Natural killer cell (primary cell): ENCODE measurements at regions not wholly inside any gene's neighbourhood (a gene's known extent, or its start where the extent isn't known, plus 50 kb on each side); places are given as distances from the start of the nearest gene placed in this dataset.

Source experiments
- ATAC-seq, 3 donors: fragments of 150-1000 bp in 2 of 3; fragments of 200-7000 bp in 1 of 3; cut with Tn5 transposase; 1 replicate in 1 of 3; 2 replicates in 2 of 3; pipeline ENCODE4 v1.10.0; 2021; ENCODE audit warnings: mild to moderate bottlenecking in 2 of 3, moderate library complexity in 2 of 3
- DNase-seq, 2 donors: peaks; one replicate each; pipeline versions ENCODE4 v3.0.0 to v3.0.0-alpha.2; 2013 to 2021; ENCODE audit warnings: mixed read lengths in 1 of 2
- H3K27ac ChIP-seq: one replicate; pipeline ENCODE4 v1.5.1; 2013; ENCODE audit warnings: mild to moderate bottlenecking, low read length
- H3K27me3 ChIP-seq: one replicate; pipeline ENCODE4 v1.6.1; 2013; ENCODE audit warnings: low read length; ENCODE audit not compliant: control insufficient read depth, insufficient read depth
- H3K36me3 ChIP-seq: one replicate; pipeline ENCODE4 v1.6.1; 2013; ENCODE audit warnings: low read length; ENCODE audit not compliant: control insufficient read depth, insufficient read depth
- H3K4me1 ChIP-seq: one replicate; pipeline ENCODE4 v1.6.1; 2013; ENCODE audit warnings: low read length; ENCODE audit not compliant: control insufficient read depth, insufficient read depth
- H3K4me3 ChIP-seq: one replicate; pipeline ENCODE4 v1.5.1; 2013; ENCODE audit warnings: low read length
- H3K9me3 ChIP-seq: one replicate; pipeline ENCODE4 v1.6.1; 2013; ENCODE audit warnings: low read length; ENCODE audit not compliant: control insufficient read depth, insufficient read depth
- H3K27ac Mint-ChIP-seq, 2 donors: one replicate each; pipeline ENCODE4 v1.8.0; 2022; ENCODE audit warnings: mild to moderate bottlenecking in 2 of 2, mixed read lengths in 2 of 2, moderate library complexity in 1 of 2
- H3K27me3 Mint-ChIP-seq, 2 donors: one replicate each; pipeline ENCODE4 v1.8.0; 2022; ENCODE audit warnings: low read depth in 2 of 2, mixed read lengths in 2 of 2
- H3K36me3 Mint-ChIP-seq: one replicate; pipeline ENCODE4 v1.8.0; 2022; ENCODE audit warnings: mixed read lengths
- H3K4me1 Mint-ChIP-seq, 2 donors: one replicate each; pipeline ENCODE4 v1.8.0; 2022; ENCODE audit warnings: mixed read lengths in 2 of 2
- H3K4me3 Mint-ChIP-seq: one replicate; pipeline ENCODE4 v1.8.0; 2022; ENCODE audit warnings: mild to moderate bottlenecking, moderate library complexity, mixed read lengths
- H3K9me3 Mint-ChIP-seq, 2 donors: one replicate each; pipeline ENCODE4 v1.8.0; 2022; ENCODE audit warnings: mixed read lengths in 2 of 2
- WGBS: methylation state at CpG from one replicate; pipeline ENCODE4 v1.1.7; 2013; ENCODE audit warnings: missing lambda C conversion rate; ENCODE audit not compliant: insufficient coverage; 5-methylcytosine and 5-hydroxymethylcytosine counted together
- intact Hi-C: fragments of 100-400 bp; cut with micrococcal nuclease; formaldehyde crosslinking; loops from one replicate; pipeline ENCODE4 v1.14.2; 2022
- TF ChIP-seq, protein P1 (sequence below): fragments of 200-600 bp; IDR thresholded peaks from one replicate; pipeline ENCODE4 v1.8.0; 2022; ENCODE audit warnings: antibody characterized with exemption

DNA sequence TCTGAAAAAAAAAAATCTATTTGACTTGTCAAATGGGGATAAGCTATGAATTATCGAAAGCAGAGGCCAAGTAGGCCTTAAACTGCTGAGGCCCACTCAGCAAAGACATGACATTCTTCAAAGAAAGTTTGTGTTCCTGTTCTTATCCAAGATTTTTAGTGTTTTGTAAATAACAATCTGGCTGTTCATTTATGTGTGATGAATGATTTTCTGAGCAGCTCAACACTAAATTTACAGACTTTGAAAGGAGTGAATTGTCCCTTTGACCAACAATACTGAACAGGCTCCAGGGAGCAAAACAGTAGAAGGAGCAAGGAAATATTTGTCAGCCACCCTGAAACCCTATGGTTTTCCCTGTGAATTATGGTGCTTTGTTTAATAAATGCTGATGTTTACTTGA lies 512.6 kb upstream of the NAALADL2 start:
- Mint-ChIP-seq H3K4me3 (no peak overlapping the region), H3K9me3 (peaks cover 8 to 14% of the 10 kb centered on the region in 2 donors), H3K27ac (no peak overlapping the region), H3K27me3 (no peaks in the 10 kb centered on the region), H3K36me3 (no peaks in the 10 kb centered on the region), H3K4me1 (no peaks in the 10 kb centered on the region)
- Histone ChIP-seq H3K4me3 (no peak overlapping the region), H3K9me3 (no peaks in the 10 kb centered on the region), H3K27me3 (no peaks in the 10 kb centered on the region), H3K4me1 (no peaks in the 10 kb centered on the region), H3K36me3 (no peaks in the 10 kb centered on the region), H3K27ac (no peak overlapping the region)
- TF ChIP-seq, protein P1, sequence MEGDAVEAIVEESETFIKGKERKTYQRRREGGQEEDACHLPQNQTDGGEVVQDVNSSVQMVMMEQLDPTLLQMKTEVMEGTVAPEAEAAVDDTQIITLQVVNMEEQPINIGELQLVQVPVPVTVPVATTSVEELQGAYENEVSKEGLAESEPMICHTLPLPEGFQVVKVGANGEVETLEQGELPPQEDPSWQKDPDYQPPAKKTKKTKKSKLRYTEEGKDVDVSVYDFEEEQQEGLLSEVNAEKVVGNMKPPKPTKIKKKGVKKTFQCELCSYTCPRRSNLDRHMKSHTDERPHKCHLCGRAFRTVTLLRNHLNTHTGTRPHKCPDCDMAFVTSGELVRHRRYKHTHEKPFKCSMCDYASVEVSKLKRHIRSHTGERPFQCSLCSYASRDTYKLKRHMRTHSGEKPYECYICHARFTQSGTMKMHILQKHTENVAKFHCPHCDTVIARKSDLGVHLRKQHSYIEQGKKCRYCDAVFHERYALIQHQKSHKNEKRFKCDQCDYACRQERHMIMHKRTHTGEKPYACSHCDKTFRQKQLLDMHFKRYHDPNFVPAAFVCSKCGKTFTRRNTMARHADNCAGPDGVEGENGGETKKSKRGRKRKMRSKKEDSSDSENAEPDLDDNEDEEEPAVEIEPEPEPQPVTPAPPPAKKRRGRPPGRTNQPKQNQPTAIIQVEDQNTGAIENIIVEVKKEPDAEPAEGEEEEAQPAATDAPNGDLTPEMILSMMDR, result no peak
- ATAC-seq, result no peak
- intact Hi-C loops, result no loop called here
- DNase-seq, result no peak
- WGBS, result 72% methylated on average over 1 of the region's 1 CpG

DNA sequence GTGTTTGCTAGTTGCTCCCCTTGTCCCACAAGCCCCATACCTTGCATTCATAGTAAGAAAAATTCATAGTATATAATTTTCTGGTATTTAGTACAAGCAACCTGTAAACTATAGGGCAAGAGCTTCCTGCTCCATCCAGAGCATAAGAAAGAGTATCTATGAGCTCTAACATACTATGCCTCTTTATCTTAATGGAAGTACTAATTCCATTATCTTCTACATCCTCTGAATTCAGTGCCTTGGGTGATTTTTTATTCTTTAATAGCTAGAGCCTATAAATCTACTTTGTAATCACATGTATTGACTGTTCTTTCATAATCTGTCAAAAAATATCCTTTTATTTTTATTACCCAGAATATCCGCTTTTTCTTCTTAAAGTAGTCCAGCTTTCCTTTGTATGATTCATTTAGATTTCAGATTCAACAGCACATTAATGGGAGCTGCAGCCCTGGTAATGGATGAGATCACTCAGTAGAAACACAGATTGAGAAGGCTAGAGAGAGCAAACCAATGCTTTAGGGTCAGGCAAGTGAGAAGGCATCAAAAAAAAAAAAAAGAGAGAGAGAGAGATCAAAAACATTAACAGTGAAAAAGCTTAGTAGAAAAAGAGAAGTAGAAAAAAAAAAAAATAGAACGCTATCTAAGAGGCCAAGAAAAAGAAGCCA lies 511.5 kb upstream of the NAALADL2 start:
- WGBS, result 94% methylated on average over 1 of the region's 2 CpGs
- H3K4me1 ChIP-seq, result no peaks in the 10 kb centered on the region
- H3K4me3 ChIP-seq, result no peak overlapping the region
- Mint-ChIP-seq H3K4me3 (no peak overlapping the region), H3K36me3 (no peaks in the 10 kb centered on the region), H3K27me3 (no peaks in the 10 kb centered on the region), H3K9me3 (peaks cover 10 to 17% of the 10 kb centered on the region in 2 donors), H3K4me1 (no peaks in the 10 kb centered on the region), H3K27ac (no peak overlapping the region)
- no peak overlapping the region for H3K27ac ChIP-seq
- no peaks in the 10 kb centered on the region for H3K27me3 ChIP-seq
- DNase-seq (no peak), ATAC-seq (no peak)
- intact Hi-C loops, result no loop called here
- H3K9me3 ChIP-seq, result no peaks in the 10 kb centered on the region
- TF ChIP-seq, protein P1, result no peak
- no peaks in the 10 kb centered on the region for H3K36me3 ChIP-seq

DNA sequence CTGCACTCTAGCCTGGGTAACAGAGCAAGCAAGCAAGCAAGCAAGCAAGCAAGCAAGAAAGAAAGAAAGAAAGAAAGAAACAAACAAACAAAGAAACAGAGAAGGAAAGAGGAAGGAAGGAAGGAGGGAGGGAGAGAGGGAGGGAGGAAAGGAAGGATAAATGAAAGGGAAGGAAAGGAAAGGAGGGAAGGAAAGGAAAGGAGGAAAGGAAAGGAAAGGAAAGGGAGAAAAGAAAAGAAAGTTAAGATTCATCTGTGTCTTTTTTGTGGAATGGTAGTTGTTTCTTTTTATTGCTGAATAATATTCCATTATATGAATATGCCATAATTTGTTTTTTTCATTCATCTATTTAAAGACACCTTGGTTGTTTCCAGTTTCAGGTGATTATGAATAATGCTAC lies 506.9 kb upstream of the NAALADL2 start:
- H3K9me3 ChIP-seq, result no peaks in the 10 kb centered on the region
- Mint-ChIP-seq H3K4me3 (no peak overlapping the region), H3K27me3 (no peaks in the 10 kb centered on the region), H3K9me3 (peaks cover 12 to 24% of the 10 kb centered on the region in 2 donors), H3K4me1 (no peaks in the 10 kb centered on the region), H3K27ac (no peak overlapping the region), H3K36me3 (no peaks in the 10 kb centered on the region)
- no peaks in the 10 kb centered on the region for H3K4me1 ChIP-seq
- intact Hi-C loops, result no loop called here
- no peaks in the 10 kb centered on the region for H3K27me3 ChIP-seq
- no peaks in the 10 kb centered on the region for H3K36me3 ChIP-seq
- ATAC-seq, result no peak
- DNase-seq, result no peak
- TF ChIP-seq, protein P1, result no peak
- no peak overlapping the region for H3K27ac ChIP-seq
- H3K4me3 ChIP-seq, result no peak overlapping the region

DNA sequence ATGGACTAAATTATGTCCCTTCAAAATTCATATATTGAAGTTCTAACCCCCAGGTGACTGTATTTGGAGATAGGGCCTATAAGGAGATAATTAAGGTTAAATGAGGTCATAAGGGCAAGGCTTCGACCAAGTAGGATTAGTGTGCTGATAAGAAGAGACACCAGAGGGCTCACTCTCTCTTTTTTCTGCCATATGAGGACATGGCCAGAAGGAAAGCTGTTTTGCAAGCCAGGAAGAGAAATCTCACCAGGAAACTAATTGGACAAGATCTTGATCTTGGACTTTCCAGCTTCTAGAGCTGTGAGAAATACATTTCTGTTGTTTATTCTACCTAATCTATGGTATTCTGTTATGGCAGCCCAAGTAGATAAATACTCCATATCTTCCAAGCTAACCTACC lies 503.6 kb upstream of the NAALADL2 start:
- intact Hi-C loops, result no loop called here
- Histone ChIP-seq H3K36me3 (no peaks in the 10 kb centered on the region), H3K27ac (no peak overlapping the region), H3K27me3 (no peaks in the 10 kb centered on the region), H3K4me3 (no peak overlapping the region), H3K9me3 (no peaks in the 10 kb centered on the region), H3K4me1 (no peaks in the 10 kb centered on the region)
- ATAC-seq (no peak), DNase-seq (no peak)
- Mint-ChIP-seq H3K36me3 (no peaks in the 10 kb centered on the region), H3K27me3 (no peaks in the 10 kb centered on the region), H3K27ac (no peak overlapping the region), H3K4me3 (no peak overlapping the region), H3K4me1 (no peaks in the 10 kb centered on the region), H3K9me3 (peaks cover 5 to 15% of the 10 kb centered on the region in 2 donors)
- TF ChIP-seq, protein P1, result no peak
- WGBS, result 40% methylated on average over 1 of the region's 1 CpG
